Activated T-cell treated with anti-CD3 and anti-CD28 coated beads for 4 hours (primary cell): ENCODE measurements at regions not wholly inside any gene's neighbourhood (a gene's known extent, or its start where the extent isn't known, plus 50 kb on each side); places are given as distances from the start of the nearest gene placed in this dataset.

ENCODE experiments used
- DNase-seq: peaks from one replicate; pipeline ENCODE4 v3.0.0-alpha.2; 2020

GRCh38 chr5:125194883-125195282 lies 448.4 kb upstream of the ZNF608 start:
- no peak for DNase-seq

DNA sequence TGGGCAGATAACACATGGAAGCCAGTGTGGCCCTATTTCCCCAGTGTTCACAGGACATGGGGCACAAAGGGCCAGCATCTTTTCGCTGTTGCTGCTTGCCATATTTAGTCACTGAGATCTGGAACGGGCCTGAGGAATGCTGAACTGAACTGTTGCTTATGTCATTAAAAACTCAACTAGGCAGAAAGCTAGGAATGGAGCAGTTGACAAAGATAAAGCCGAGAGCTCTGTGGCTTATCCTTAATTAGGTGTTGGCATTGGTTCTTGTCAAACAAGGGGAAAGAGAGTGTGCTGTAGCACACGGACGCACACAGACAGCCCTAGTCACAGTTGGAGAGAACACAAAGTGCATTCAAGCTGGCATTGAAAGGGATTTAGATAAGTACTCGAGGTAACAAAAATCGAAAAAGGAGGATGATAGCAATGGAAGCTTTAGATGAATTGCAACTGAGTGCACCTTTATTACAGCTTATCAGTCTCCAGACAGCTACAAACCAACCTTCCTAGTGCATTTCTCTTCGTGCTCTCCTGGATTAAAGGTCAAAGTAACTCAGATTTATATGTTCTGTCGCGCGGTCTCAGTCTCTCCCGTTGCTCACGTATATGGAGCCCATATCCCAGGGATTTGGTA lies 450.2 kb upstream of the ZNF608 start:
- no peak for DNase-seq

- no peak for DNase-seq
Measured at GRCh38 chr5:125197321-125197720, 450.9 kb upstream of the ZNF608 start.

DNA sequence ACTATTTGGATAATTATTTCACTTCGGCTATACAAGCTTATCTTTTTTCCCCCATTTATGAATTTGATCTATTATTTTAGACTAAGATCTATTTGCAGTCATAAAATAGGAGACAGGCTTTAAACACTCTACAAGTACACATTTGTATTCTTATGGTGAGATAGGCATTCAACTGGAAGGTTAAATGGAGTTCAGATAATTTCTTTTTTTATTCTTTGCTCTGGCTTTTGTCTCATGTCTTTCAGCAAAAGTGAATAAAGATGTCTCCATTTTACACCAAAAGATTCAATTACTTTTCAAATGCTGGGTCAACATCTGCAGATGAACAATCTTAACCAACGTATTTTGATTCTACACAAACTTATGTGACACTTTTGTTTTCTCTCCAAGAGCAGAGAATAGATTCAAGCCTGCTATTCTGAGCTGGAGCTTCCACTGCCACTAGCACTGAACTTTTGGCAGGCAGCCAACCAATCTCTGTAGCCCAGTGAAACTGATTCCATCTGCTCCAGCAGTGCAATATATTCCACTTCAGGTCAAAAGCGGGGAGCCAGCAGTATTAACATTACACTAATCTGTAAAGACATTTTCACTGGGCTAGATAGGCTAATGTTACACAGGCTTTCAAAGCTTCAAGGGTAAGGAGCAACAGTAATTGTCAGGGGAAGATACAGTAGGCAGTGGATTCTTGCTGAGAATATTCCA lies 452.0 kb upstream of the ZNF608 start:
- no peak for DNase-seq

GRCh38 chr5:125199373-125199772 lies 452.9 kb upstream of the ZNF608 start:
- DNase-seq, result no peak

- DNase-seq, result no peak
Measured at GRCh38 chr5:125199968-125200865, 453.8 kb upstream of the ZNF608 start.

GRCh38 chr5:125200866-125201373 lies 454.5 kb upstream of the ZNF608 start:
- DNase-seq, result no peak

- no peak for DNase-seq
Measured at GRCh38 chr5:125201446-125202052, 455.1 kb upstream of the ZNF608 start.

GRCh38 chr5:125202353-125202752 lies 455.9 kb upstream of the ZNF608 start:
- DNase-seq, result no peak

DNA sequence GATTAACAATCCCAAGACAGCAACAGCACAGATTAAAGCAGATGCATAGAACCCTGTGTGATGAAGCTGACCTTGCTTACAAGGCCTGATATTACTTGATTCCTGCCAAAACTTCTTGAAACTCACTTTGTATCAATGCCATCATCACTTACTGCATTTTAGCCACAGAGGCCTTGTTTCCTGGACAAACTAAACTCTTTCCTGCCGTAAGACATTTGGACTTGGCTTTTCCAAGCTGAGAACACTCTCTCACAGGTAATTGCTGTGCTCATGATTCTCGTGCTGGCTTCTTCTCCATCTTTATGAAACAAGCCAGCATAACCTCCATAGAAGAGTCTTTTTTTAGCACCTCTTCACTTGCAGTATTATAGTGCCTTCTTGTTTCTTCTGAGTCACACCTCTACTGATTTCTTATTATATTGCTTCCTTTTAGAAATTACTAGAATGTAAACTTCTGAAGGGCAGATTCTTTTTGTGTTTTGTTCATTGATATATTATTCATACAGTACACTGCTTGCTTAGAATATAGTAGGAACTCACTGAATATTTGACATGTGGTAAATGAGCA lies 456.5 kb upstream of the ZNF608 start:
- no peak for DNase-seq

DNA sequence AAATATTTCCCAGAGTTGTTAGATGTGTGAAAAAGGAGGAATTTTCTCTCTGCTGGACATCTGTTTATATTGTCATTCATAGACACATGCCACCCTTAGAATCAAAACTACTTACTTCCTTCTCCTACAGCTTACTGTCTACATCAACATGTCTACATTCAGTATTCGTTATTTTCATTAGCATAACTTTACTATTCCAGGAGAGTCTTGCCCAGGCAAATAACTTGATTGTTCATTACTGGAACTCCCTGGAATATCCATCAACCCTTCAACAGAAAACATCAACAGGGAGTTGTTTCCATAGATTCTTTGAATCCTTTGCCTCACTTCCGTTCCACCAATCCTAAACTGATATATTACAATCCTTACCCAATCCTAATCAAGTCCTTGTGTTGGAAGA lies 457.5 kb upstream of the ZNF608 start:
- DNase-seq, result no peak

GRCh38 chr5:125205601-125206225 lies 459.3 kb upstream of the ZNF608 start:
- no peak for DNase-seq

GRCh38 chr5:125207856-125208255 lies 461.4 kb upstream of the ZNF608 start:
- DNase-seq, result no peak

DNA sequence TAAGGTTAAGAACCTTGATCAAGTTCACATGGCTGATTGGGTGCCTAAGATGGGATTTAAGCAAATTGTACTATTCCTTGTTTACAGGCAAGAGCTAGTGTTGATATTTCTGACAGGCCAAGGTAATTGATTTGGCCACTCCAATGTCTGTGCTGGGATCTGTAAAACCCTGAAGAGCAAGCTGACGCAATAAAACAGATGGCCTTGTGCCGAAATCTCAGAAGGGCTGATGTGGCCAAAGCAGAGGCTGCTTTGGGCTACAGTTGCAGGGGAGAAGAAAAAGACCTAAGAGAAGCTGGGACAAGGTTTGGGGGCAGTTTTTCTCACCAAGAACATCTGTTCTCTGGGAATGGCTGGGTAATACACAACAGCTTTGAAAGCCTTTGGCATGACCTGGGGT lies 463.2 kb upstream of the ZNF608 start:
- DNase-seq, result no peak

DNA sequence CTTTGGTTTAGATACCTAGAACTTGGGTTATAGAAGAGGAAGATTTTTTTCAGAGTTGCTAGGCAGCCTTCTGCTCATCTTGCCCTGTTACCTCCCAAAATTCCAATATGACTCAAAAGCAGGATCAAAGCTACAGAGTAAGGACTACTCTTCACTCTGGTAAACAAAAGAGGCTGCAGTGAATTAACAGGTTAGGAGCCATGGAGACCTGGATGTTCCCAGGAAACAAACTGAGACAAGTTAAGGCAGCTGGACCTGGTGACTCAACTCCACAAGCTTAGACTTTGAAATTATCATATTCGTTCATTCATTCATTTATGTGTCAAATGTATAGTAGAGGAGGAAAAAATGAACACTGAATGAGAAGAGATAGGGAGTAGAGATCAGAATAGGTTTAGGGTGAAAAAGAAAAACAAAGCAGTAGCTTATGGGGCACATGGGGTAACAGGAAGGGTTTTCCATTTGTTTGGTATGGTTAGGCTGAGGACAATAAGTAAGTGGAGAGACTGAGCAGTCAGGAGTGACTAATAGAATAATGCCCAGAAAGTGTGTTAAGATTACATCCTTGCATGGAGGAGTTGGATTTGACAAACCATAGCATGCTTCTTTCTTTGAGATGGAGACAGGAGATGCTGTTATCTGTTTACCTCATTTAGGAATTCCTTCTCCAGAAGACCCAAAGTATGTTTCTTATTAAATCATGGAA lies 464.0 kb upstream of the ZNF608 start:
- DNase-seq, result no peak

GRCh38 chr5:125214080-125214479 lies 467.6 kb upstream of the ZNF608 start:
- no peak for DNase-seq

- no peak for DNase-seq
Measured at GRCh38 chr5:125215593-125215992, 469.2 kb upstream of the ZNF608 start.

DNA sequence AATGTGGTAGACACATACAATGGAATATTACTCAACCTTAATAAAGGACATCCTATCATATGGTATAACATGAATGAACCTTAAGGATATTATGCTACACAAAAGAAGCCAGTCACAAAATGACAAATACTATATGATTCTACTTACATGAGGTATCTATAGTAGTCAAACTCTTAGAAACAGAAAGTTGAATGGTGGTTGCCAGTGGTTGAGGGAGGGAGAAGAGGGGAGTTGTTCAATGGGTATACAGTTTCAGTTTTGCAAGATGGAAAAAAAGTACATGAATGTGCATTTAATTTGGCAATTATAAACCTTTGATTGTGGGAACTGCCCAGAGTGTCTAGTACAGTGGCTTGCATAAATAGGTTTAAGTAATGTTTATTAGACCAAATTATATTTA lies 473.3 kb upstream of the ZNF608 start:
- no peak for DNase-seq

DNA sequence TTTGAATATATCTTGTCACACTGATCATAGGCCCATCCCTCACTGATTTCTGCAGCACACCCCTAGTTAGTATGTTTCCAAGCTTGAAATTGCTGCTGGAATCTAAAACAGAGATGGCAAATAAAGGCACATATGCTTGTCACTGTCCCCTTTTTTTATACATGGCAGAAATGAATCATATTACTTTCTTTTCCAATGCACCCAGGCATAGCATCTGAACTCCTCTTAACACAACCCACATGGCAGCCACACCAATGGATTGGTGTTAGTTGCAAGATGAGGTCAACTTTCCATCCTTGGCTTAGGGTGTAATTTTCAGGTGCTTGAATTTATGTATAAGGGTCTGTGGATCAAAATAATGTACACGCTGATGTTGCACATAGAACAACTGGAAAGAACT lies 473.8 kb upstream of the ZNF608 start:
- no peak for DNase-seq

- no peak for DNase-seq
Measured at GRCh38 chr5:125222597-125223240, 476.3 kb upstream of the ZNF608 start.

DNA sequence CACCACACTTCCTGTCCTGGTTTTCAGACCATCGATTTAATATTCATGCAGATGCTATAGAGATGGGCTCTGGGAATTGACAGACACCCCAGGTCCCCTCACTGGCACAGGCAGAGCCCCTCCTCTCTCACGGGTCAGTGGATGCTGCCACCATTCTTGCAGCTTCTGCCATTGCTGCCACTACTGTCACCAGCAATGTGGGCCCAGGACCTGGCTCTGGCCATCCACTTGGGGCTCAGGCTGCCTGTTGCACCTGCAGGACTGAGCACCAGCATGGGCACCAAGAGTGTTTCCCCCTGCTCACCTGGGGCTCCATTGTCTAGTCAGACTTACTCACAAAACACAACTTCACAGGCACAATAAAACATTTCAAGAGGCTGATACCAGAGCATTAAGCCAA lies 479.0 kb upstream of the ZNF608 start:
- DNase-seq, result no peak
